ENCODE measurements at regions not wholly inside any gene's neighbourhood (a gene's known extent, or its start where the extent isn't known, plus 50 kb on each side); places are given as distances from the start of the nearest gene placed in this dataset.
A peak's percentile ranks its signal among the peaks of the same experiment; 100 is the strongest.

DNA sequence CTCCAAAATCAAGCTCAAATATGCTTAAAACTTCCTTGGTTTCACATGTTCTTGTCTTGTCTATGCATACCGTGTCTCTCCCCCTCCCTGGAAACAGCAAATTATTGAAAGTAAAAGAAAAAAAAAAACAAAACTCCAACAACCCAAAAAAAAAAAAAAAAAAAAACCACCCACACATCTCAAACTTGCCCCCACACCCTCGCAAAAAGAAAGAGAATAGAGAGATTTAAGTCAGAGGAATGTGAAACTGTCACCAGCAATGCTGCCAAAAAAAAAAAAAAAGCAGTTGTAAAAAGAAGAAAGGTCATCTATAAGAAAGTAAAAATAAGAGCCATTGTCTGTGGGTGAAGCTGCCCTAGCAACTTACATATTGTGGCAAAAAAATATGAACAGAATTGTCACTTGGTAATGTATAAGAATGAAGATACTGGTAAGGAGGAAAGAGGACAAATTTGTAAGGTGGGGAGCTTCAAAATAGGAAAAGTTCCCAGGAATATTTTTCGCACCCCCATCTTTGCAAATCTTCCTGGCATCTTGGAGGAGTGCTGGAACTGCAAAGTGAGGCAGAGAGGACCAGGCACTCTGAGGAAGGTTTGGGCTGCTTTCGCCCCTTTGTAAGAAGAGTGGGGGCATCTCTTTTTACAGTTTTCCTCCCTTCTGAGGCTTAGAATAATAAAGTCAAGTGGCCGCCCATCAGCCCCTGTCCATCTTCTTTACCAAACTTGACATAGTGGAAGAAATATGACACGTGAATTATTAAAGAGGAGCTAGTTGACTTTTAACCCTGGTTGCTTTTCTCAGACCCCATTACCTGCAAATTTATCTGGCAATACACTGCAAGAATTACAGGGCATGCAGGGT lies 81.8 kb downstream of the NR2F2 start (continued):
- TF ChIP-seq, protein P1, sequence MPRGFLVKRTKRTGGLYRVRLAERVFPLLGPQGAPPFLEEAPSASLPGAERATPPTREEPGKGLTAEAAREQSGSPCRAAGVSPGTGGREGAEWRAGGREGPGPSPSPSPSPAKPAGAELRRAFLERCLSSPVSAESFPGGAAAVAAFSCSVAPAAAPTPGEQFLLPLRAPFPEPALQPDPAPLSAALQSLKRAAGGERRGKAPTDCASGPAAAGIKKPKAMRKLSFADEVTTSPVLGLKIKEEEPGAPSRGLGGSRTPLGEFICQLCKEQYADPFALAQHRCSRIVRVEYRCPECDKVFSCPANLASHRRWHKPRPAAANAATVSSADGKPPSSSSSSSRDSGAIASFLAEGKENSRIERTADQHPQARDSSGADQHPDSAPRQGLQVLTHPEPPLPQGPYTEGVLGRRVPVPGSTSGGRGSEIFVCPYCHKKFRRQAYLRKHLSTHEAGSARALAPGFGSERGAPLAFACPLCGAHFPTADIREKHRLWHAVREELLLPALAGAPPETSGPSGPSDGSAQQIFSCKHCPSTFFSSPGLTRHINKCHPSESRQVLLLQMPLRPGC (tag by site-specific recombination; IDR thresholded peaks at IDR 0.05) = no peak
- TF ChIP-seq ZNF248 (tag by site-specific recombination; IDR thresholded peaks at IDR 0.05) = no peak

GRCh38 chr15:96412906-96413231 lies 82.4 kb downstream of the NR2F2 start:
- Histone ChIP-seq H3K4me3 (ENCODE audit: low read depth, low read length) (no peak overlapping the region), H3K36me3 (ENCODE audit: control insufficient read depth in 2 of 2, insufficient read depth in 1 of 2, low read length in 2 of 2) (no peaks in the 10 kb centered on the region), H3K27ac (ENCODE audit: extremely low read depth, low read depth, low read length) (no peak overlapping the region), H3K9me3 (ENCODE audit: control insufficient read depth, insufficient read depth, low read depth, low read length) (no peaks in the 10 kb centered on the region), H3K4me1 (ENCODE audit: control insufficient read depth, insufficient read depth, low read length) (peaks cover 22% of the 10 kb centered on the region)
- TF ChIP-seq PRDM10 (tag by site-specific recombination; IDR thresholded peaks at IDR 0.05) = peak; percentile 62
- no peak for TF ChIP-seq ZNF600 (tag by site-specific recombination; IDR thresholded peaks at IDR 0.05)
- no peak for TF ChIP-seq GLIS2 (tag by site-specific recombination; IDR thresholded peaks at IDR 0.05)
- TF ChIP-seq PRDM1 (tag by site-specific recombination; IDR thresholded peaks at IDR 0.05) = peak; percentile 87
- TF ChIP-seq OVOL3 (tag by site-specific recombination; IDR thresholded peaks at IDR 0.05) = no peak
- TF ChIP-seq ZNF677 (tag by site-specific recombination; IDR thresholded peaks at IDR 0.05) = no peak
- TF ChIP-seq BCL6B (tag by site-specific recombination; IDR thresholded peaks at IDR 0.05) = no peak
- TF ChIP-seq ZBTB20 (tag by site-specific recombination; IDR thresholded peaks at IDR 0.05) = no peak
- no peak for TF ChIP-seq ZNF530 (tag by site-specific recombination; IDR thresholded peaks at IDR 0.05; ENCODE audit: low read depth)
- no peak for TF ChIP-seq ZNF670 (tag by site-specific recombination; IDR thresholded peaks at IDR 0.05; ENCODE audit: low read depth)
- TF ChIP-seq ZNF426 (tag by site-specific recombination; IDR thresholded peaks at IDR 0.05) = no peak
- no peak for TF ChIP-seq ZNF777 (tag by site-specific recombination; IDR thresholded peaks at IDR 0.05; ENCODE audit: borderline replicate concordance)
- TF ChIP-seq, protein P2, sequence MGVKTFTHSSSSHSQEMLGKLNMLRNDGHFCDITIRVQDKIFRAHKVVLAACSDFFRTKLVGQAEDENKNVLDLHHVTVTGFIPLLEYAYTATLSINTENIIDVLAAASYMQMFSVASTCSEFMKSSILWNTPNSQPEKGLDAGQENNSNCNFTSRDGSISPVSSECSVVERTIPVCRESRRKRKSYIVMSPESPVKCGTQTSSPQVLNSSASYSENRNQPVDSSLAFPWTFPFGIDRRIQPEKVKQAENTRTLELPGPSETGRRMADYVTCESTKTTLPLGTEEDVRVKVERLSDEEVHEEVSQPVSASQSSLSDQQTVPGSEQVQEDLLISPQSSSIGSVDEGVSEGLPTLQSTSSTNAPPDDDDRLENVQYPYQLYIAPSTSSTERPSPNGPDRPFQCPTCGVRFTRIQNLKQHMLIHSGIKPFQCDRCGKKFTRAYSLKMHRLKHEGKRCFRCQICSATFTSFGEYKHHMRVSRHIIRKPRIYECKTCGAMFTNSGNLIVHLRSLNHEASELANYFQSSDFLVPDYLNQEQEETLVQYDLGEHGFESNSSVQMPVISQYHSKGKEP (tag by site-specific recombination; IDR thresholded peaks at IDR 0.05) = no peak
- no peak for TF ChIP-seq HOXD13 (CRISPR knock-in tag; IDR thresholded peaks at IDR 0.05; ENCODE audit: borderline replicate concordance)
- POLR2A ChIA-PET = no interaction called here
- CTCF ChIA-PET = interaction anchor here (0.7 to 1.5 kb wide), 3 partner anchors 10 to 87 kb away, joined by 3 to 6 read pairs (median 5); no protein-coding TSS in a partner anchor

Data from HEK293 (cell line).